Epithelial cell of esophagus (primary cell): ENCODE measurements at regions not wholly inside any gene's neighbourhood (a gene's known extent, or its start where the extent isn't known, plus 50 kb on each side); places are given as distances from the start of the nearest gene placed in this dataset.
"Not testable (repeated sequence)": the region's sequence is repeated elsewhere in the genome, so short reads cannot be mapped to it uniquely, and the experiment has no call there.

Experiments used
- DNase-seq: peaks from one replicate; pipeline ENCODE4 v3.0.0; 2010; ENCODE audit warnings: low read depth
- H3K4me3 ChIP-seq: 2 replicates; pipeline ENCODE4 v1.5.1; 2011; ENCODE audit warnings: mild to moderate bottlenecking, low read length, control low read depth
- TF ChIP-seq, protein P1 (sequence below): IDR thresholded peaks from 2 replicates; pipeline ENCODE4 v1.5.1; 2011; ENCODE audit warnings: low read depth, mild to moderate bottlenecking, low read length, control low read depth, inconsistent platforms; ENCODE audit not compliant: insufficient read depth; ENCODE audit errors: missing control alignments

DNA sequence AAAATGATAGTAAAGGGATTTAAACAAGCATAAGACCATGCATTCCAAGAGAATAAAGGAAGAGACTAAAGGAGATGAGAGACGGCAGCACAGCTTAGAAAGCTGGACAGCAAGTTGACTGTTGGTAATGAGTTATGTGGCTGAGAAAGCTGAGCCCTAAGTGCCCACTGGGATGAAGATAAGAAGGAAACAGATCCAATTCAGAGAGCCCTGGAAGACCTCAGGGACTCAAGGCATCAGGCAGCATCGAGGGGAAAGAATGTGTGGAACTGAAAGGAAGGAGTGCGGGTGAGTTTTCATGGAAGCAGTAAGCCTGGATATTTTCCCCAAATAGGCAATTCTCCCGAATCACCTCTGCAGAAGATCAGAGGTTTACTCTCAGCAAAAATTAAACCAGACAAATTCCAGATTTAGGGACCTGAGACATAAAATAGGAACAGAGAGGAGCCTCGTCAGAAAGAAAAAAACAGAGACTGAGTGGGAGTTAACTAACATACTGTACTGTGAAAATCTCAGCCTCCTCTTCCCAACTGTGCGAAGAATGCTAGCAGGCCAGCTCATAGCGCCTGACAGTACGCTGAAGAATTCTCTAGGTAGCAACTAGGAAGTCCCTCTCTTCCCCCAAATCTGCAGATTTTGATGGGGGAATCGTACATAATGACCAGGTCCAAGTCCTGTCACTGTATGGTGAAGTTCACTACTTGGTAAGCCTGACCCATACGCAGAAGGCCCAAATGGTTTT, 187.7 kb upstream of the TAPT1 start:
- no peak overlapping the region for H3K4me3 ChIP-seq
- DNase-seq: no peak
- TF ChIP-seq, protein P1, sequence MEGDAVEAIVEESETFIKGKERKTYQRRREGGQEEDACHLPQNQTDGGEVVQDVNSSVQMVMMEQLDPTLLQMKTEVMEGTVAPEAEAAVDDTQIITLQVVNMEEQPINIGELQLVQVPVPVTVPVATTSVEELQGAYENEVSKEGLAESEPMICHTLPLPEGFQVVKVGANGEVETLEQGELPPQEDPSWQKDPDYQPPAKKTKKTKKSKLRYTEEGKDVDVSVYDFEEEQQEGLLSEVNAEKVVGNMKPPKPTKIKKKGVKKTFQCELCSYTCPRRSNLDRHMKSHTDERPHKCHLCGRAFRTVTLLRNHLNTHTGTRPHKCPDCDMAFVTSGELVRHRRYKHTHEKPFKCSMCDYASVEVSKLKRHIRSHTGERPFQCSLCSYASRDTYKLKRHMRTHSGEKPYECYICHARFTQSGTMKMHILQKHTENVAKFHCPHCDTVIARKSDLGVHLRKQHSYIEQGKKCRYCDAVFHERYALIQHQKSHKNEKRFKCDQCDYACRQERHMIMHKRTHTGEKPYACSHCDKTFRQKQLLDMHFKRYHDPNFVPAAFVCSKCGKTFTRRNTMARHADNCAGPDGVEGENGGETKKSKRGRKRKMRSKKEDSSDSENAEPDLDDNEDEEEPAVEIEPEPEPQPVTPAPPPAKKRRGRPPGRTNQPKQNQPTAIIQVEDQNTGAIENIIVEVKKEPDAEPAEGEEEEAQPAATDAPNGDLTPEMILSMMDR: no peak

DNA sequence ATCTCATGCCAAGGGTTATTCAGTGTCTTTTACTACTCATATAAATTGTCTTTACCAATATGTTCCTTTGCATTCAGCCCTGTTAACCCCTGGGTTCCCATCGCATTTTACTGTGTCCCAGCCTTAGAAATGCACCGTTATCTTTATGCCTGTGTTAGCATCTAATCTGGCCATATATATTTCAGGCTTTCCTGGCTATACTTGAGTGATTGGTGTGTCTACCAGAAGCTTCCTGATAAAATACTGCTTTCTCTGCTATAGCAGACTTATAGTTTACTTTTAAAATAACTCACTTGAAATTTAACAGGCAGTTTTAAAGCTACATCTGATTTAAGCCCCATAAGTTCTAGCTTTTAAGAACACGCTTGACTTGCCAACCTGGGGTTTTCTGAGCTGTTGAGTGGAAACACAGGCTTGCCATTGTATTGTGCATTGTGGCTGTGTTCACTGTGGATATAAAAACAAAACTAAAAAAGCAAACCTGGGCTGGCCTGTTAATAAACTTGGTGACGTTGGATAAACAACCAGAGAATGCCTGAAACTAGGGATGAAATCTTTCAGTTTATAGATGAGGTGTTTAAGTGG, 185.3 kb upstream of the TAPT1 start:
- TF ChIP-seq, protein P1: no peak
- no peak for DNase-seq
- no peak overlapping the region for H3K4me3 ChIP-seq

DNA sequence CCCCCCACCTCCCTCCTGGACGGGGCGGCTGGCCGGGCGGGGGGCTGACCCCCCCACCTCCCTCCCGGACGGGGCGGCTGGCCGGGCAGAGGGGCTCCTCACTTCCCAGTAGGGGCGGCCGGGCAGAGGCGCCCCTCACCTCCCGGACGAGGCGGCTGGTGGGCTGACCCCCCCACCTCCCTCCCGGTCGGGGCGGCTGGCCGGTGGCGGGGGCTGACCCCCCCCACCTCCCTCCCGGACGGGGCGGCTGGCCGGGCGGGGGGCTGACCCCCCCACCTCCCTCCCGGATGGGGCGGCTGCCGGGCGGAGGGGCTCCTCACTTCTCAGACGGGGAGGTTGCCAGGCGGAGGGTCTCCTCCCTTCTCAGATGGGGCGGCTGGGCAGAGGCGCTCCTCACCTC, 166.9 kb upstream of the TAPT1 start:
- H3K4me3 ChIP-seq, DNase-seq: not testable (repeated sequence)

DNA sequence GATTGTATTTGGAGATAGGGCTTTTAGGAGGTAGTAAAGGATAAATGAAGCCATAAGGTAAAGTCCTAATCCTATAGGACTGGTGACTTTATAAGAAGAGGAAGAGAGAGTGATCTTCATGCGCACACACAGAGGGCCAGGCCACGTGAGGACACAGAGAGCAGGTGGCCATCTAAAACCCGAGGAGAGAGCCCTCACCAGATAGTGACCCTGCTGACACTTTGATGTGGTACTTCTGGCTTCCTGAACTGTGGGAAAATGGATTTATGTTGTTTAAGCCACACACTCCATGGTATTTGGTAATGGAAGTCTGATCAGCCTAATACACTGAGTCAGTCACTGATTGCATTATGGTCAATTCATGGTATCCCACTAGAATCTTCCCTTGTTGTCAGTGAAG, 164.9 kb upstream of the TAPT1 start:
- H3K4me3 ChIP-seq: no peak overlapping the region
- TF ChIP-seq, protein P1: no peak
- DNase-seq: no peak

DNA sequence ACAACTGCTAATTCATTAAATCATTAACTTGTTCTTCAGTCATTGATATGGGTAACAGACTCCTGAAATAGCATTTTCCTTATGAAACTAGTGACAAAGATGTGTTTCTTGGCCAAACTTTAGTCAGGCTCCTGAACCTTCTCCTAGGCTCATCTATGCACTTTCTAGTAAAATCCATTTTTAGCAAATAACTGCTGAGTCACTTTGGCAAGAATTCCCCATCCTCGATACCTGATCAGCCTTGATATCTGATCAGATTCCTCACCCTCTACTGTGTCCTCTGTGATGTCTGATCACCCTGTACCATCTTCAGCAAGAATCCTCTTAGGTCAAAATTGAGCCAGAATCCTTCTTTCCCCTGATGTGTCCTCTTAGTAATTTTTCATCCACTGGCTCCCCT, 161.2 kb upstream of the TAPT1 start:
- TF ChIP-seq, protein P1: no peak
- DNase-seq: no peak
- no peak overlapping the region for H3K4me3 ChIP-seq

GRCh38 chr4:16386711-16387320, 160.5 kb upstream of the TAPT1 start:
- TF ChIP-seq, protein P1: no peak
- DNase-seq: no peak
- H3K4me3 ChIP-seq: no peak overlapping the region

DNA sequence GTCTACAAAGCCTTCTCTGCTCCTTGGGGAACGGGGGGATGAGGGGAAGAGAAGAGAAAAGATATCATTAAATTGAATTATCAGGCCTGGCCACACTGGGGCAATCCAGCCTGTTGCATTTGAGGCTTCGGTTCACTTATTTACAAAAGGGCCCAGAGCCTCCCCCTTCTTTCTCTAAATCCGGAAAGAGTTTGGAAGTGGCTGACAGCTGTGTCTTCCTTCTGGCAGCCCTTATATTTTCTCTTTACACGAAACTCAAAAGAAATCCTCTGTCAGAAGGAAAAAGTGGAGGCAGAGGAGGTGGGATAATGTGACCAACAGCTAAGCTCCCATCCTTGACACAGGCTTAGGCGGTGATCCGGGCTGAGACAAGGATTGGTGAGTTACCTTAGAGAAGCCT, 158.3 kb upstream of the TAPT1 start:
- TF ChIP-seq, protein P1: no peak
- DNase-seq: no peak
- no peak overlapping the region for H3K4me3 ChIP-seq
